Islet precursor cell (in vitro differentiated cells): ENCODE measurements at regions not wholly inside any gene's neighbourhood (a gene's known extent, or its start where the extent isn't known, plus 50 kb on each side); places are given as distances from the start of the nearest gene placed in this dataset.

Experiments used
- DNase-seq: peaks from one replicate; pipeline ENCODE4 v3.0.0-alpha.2; 2018

GRCh38 chr6:122077603-122078002, 321.8 kb upstream of the HSF2 start:
- no peak for DNase-seq

GRCh38 chr6:122078481-122078880, 321.0 kb upstream of the HSF2 start:
- no peak for DNase-seq

GRCh38 chr6:122079916-122080315, 319.5 kb upstream of the HSF2 start:
- DNase-seq = no peak

DNA sequence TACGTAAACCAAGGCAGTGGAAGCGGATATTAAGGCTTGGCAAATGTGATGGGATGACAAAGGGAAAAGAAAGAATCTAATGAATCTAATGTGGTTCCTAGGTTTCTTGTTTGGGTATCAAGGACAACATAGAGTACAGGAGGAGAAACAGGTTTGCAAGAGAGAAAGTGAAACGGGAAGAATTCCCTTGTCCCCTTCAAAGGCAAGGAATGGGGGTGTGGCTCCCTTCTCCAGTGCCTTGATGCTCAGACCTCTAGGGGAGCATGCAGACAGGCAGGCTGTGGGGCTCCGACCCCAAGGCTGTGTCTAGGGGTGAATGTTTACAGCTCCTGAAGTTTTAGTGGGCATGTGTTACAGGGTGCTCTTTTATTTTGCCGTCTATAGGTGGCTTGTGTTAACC, 317.5 kb upstream of the HSF2 start:
- no peak for DNase-seq

GRCh38 chr6:122082370-122082769, 317.1 kb upstream of the HSF2 start:
- DNase-seq = no peak

- DNase-seq = no peak
Observed at GRCh38 chr6:122092366-122092765, 307.1 kb upstream of the HSF2 start.

DNA sequence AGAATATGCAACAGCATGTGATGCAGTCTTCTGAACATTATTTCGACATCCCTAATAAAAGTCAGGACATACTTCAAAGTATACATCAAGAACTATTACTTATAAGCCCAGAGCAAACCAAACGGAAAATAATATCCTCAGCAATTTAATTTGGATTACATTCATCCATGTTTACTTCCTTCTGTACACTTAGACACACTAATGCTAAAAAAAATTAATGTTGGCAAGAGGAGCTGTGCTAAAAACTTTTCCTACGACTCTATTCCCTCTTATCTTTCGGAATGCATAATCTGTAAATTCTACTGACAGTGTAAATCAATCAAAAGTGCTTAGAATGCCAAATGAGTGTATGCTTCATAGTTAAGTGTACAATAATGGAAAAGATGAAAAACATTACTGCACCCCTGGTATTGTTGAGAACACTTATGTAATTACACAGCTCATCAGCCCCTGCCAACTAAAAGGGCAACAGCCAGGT, 301.2 kb upstream of the HSF2 start:
- no peak for DNase-seq

DNA sequence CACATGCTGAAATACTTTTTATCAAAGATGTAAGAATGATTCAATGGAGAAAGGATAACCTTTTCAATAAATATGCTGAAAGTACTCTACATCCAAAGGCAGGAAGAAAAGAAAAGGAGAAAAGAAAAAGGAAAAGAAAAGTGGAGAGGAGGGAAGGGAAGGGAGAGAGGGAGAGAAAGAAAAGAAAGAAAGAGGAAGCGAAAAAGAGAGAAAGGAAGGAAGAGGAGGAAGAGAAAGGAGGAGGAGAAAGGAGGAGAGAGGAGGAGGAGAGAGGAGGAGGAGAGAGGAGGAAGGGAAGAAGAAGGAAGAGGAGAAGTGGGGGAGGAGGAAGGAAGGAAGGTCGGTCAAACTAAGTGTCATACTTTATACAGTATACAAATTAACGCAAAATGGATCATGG, 297.4 kb upstream of the HSF2 start:
- no peak for DNase-seq

- no peak for DNase-seq
Observed at GRCh38 chr6:122107256-122107852, 292.1 kb upstream of the HSF2 start.

DNA sequence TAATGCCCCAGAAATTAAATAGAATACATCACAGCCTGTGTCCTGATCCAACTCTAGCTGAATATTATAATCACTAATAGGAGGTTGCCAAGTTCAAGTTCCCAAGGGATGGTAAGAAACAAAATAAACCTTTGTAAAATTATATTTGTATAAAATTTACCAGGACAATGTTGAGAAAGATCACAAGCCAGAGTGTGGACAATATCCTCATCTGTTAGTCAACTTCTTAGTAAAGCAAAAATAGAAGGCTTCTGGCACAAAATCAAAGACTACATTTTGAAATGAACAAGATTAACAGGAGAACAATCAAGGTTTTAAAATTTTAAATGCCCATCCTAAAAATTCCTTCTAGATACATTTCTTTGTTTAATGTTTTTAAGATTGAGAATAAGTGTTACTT, 290.4 kb upstream of the HSF2 start:
- DNase-seq = no peak

GRCh38 chr6:122114717-122115116, 284.7 kb upstream of the HSF2 start:
- DNase-seq = no peak

DNA sequence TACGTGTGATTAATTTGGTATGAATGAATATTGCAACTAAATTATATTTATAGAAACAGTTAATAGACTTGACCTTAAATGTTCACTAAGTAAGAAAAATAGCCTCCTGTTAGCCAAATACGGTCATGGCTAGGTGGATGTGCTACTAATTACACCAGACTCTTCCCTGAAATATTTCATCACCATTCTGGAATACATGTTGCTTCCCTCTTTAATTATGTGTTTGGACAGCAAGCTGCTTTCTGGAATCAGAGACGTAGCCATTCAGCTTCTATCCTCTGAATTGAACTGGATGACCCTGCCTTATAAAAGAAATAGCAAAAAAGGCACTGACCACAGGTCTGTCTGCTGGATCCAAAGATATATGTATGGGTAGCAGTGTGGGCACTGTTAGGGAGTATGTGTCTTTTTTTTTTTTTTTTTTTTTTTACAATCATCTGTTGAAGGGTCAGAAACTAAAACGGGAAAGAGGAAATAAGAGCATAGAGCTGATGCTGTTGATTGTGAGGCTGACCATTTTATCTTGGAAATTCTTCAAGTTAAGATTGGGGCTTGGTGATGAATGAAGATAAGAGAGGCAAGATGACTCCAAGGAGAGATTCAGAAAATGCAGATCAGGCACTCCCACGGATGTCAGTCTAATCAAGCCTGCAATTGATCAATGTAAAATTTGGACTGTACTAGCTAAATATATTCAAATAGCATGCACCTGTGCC, 283.2 kb upstream of the HSF2 start:
- DNase-seq = no peak

DNA sequence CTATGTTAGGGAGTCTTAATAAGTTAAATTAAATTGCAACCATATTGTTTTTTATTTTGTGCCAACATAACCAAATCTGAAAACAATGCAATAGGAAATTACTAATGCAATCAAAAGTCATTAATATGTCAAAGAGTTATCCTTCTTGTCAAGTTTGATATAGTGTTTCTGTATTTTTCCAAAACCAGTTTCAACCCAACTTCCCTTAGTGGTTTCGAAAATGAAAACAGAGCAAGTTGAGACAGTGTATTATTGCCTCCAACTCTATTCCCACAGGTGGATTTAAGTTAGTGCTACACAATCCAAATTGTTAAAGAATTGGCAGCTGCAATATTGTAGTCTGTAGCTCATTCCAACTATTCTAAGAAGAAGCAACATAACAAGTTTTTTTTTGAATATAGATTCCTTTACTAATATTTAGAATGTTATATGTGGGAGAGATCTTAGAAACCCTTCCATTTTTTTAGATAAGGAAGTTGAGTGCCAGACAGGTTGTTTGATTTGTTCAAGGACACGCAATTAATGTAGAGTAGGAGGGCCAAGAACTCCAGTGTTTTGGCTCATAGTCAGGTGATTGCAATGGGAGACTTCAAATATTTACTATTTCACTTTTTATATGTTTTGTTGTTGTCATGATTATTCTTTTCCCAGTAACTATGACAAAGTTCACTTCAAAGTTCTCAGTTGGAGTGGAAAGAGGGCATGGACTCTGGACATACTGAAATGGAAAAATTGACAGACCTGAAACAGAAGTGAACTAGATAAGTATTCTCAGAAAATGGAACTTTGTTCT, 282.4 kb upstream of the HSF2 start:
- no peak for DNase-seq

DNA sequence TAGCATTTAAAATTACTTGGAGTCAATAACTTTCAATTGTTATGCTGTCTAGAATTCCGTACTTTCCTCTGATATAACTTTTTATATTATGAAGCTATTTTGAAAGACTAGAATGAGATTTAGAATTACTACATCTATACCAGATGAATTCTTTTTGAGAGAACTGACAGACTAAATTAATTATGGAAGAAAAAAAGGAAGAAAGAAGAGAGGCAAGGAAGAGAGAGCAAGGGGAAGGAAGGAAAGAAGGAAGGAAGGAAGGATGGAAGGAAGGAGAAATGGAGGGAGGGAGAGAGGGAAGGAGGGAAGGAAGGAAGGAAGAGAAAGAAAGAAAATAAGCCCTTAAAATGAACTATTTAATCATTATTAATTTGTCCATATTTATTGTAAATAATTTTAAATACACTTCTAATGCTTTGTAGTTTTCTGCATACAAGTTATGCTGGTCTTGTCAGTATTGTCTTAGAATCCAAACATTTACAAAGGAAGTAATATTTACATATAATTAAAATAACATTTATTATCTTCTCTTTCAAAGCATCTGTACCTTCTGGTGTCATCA, 280.4 kb upstream of the HSF2 start:
- DNase-seq = no peak

DNA sequence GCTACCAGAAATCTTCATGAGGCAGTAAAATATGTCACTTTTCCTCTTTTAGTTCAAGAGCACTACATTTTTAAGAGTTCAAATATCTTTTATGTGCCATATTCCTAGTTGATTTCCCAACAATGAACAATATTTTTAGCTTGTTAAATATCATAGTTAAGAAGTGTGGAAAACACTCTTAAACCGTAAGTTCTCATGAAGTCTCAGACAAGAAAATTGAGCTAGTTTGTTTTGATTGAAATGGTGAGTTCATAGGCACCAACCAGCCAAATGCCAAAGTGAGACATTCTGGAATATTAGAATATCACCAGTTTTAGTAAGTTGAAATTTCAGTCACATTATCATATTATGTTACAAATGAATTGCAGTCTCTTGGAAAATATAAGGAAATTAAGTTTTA, 277.2 kb upstream of the HSF2 start:
- no peak for DNase-seq

GRCh38 chr6:122122686-122123085, 276.8 kb upstream of the HSF2 start:
- no peak for DNase-seq

DNA sequence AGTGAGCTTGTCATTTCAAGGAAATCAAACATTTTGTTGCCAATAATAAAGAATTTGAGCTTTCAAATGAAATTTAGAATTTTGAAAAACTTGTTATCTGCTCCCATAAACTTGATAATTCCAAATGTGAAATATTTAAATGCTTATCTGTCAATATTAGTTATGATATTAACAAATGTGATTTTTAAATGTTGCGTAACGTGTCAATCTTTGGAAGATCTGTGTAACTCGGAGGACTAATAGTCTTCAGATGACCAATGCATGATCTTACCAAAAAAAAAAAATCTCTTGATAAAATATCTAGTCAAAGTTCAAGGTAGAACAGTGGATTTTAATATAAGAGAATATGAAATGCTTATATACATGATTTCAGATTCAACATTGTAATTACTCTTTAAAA, 274.5 kb upstream of the HSF2 start:
- no peak for DNase-seq

GRCh38 chr6:122126894-122127293, 272.6 kb upstream of the HSF2 start:
- DNase-seq = no peak

- no peak for DNase-seq
Observed at GRCh38 chr6:122128445-122128844, 271.0 kb upstream of the HSF2 start.

- no peak for DNase-seq
Observed at GRCh38 chr6:122129313-122130025, 270.0 kb upstream of the HSF2 start.

DNA sequence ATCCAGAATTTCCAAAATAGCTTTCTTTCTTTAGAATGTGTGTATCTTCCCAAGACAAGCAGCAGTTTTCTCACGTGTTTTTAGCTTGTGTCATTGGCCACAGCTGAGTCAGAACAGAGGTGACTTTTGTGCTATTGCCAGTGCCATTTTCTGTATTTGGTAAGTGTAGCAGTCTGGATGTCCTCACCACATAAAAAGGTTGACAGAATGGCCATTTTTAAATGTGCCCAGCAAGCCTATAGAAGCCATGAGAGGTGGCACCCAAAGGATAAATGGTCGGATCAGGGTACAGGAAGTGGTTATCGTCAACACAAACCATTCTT, 269.5 kb upstream of the HSF2 start:
- DNase-seq = no peak

DNA sequence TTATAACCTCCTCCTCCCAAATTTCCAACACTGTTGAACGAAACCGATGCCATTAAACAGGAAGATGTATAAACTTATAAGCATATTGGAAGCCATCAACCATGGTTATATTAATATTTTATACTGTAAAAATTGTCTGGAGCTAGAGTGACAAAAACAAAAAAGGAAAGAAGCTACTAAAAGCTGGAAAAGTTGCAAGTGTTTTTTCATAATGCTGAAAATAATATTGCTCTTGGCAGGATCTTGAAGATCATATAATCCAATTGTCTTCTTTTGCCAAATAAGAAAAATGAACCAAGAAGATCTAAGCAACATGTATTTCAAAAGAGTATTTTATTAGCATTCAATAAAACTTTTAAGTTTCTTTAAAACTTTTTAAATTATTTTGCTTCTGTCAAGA, 268.9 kb upstream of the HSF2 start:
- DNase-seq = no peak

DNA sequence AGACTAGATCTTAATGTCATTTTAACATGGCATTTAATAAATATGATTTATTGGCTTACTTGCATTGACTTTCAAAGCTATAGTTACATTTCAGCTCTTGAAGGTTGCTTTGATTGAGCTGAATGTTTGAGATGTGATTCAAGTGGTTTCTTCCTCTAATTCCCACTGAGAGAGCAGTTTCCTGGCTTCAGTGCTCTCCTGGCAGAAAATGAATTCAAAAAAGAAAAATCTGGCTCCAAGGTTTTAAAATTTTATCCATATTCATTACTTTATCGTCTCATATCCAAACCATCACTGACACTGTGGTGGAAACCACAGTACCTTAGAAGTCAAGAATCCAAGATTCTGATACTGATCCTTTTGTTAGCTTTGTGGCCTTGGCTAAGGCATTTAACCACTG, 263.1 kb upstream of the HSF2 start:
- no peak for DNase-seq
